A673 (cell line): ENCODE measurements at regions not wholly inside any gene's neighbourhood (a gene's known extent, or its start where the extent isn't known, plus 50 kb on each side); places are given as distances from the start of the nearest gene placed in this dataset.

Experiments used
- BruUV-seq: library from RNA; stranded (reverse); fragments of 400-500 nt; replicated peaks from 2 replicates; lab custom pipeline; 2021; lab: Mats Ljungman, UMichigan
- CTCF ChIA-PET: fragments of 300-600 bp; sonication (Branson Sonifier 250); formaldehyde crosslinking; loops from one replicate; lab custom pipeline; 2022; ENCODE audit warnings: antibody characterized with exemption; lab: Charles Lee
- POLR2A ChIA-PET: fragments of 300-600 bp; sonication (Branson Sonifier 250); formaldehyde crosslinking; loops from one replicate; lab custom pipeline; 2022; ENCODE audit warnings: antibody characterized with exemption; ENCODE audit not compliant: low non-redundant PET; lab: Charles Lee
- DNase-seq: peaks from one replicate; pipeline ENCODE4 v3.0.0-alpha.2; 2015; ENCODE audit warnings: low spot score
- H3K27ac ChIP-seq: fragments of 200-600 bp; sonication (generic); 2 replicates; pipeline ENCODE4 v1.5.1; 2016; ENCODE audit warnings: mixed run types, low read depth, mild to moderate bottlenecking, mixed read lengths, antibody characterized with exemption, low read length; ENCODE audit not compliant: poor library complexity, severe bottlenecking
- H3K27me3 ChIP-seq: fragments of 200-600 bp; sonication (generic); replicated peaks from 2 replicates; pipeline ENCODE4 v1.6.1; 2017; ENCODE audit warnings: mixed run types, low read depth, mild to moderate bottlenecking, mixed read lengths, antibody characterized with exemption, low read length; ENCODE audit not compliant: insufficient read depth, poor library complexity
- H3K36me3 ChIP-seq: fragments of 200-600 bp; sonication (generic); 2 replicates; pipeline ENCODE4 v1.6.1; 2016; ENCODE audit warnings: mixed run types, mild to moderate bottlenecking, mixed read lengths, antibody characterized with exemption, low read length; ENCODE audit not compliant: insufficient read depth, poor library complexity, severe bottlenecking
- H3K4me1 ChIP-seq: fragments of 200-600 bp; sonication (generic); 2 replicates; pipeline ENCODE4 v1.6.1; 2017; ENCODE audit warnings: mixed run types, mild to moderate bottlenecking, mixed read lengths, antibody characterized with exemption, low read length; ENCODE audit not compliant: insufficient read depth, poor library complexity, severe bottlenecking
- H3K4me3 ChIP-seq: fragments of 200-600 bp; sonication (generic); 2 replicates; pipeline ENCODE4 v1.5.1; 2016; ENCODE audit warnings: low read depth, mixed run types, mild to moderate bottlenecking, mixed read lengths, low read length; ENCODE audit not compliant: poor library complexity, severe bottlenecking
- H3K9me3 ChIP-seq: fragments of 200-600 bp; sonication (generic); 2 replicates; pipeline ENCODE4 v1.6.1; 2016; ENCODE audit warnings: mixed run types, low read depth, mild to moderate bottlenecking, mixed read lengths, antibody characterized with exemption, low read length; ENCODE audit not compliant: poor library complexity, severe bottlenecking
- EZH2 ChIP-seq: fragments of 200-600 bp; sonication (generic); IDR thresholded peaks from 2 replicates; pipeline ENCODE4 v1.6.1; 2017; ENCODE audit warnings: borderline replicate concordance, low read depth, mild to moderate bottlenecking, mixed read lengths, antibody characterized with exemption, low read length; ENCODE audit not compliant: poor library complexity, severe bottlenecking
- intact Hi-C: fragments of 100-400 bp; cut with micrococcal nuclease; formaldehyde crosslinking; loops from one replicate; pipeline ENCODE4 v1.10.0; 2022; ENCODE audit not compliant: unreplicated experiment
- TF ChIP-seq, protein P1 (sequence below): fragments of 300-800, 200-600 bp; sonication (generic); conservative IDR thresholded peaks from 2 replicates; pipeline ENCODE4 v1.5.1; 2017; ENCODE audit warnings: low read depth, mild to moderate bottlenecking, antibody characterized with exemption, low read length, moderate library complexity, mixed read lengths

DNA sequence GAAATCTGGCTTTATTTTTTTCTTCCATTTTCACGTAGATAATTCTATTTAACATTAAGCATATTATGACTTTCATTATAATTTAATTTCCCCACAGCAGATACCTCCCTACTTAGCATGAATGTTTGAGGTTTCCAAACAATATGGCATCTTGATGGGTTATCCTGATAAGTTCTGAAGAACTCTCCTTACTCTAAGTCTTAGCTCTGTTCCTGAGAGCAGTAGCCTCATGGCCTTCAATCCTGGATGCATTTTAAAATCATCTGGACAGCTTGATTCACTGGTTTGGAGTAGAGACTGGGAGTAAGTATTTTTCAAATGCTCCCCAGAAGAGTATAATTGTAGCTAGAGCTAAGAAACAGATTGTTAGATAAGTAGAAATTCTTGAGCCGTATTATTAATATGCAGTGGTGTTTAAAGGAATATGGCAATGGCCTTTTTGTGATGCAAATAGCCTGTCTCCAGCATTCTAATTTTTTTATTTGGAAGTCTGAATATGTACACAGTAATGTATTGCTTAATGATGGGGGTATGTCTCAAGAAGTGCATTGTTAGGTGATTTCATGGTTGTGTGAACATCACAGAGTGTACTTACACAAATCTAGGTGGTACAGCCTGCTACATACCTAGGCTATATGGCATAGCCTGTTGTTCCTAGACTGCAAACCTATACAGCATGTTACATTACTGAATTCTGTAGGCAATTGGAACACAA, 110.5 kb upstream of the EEF1E1 start:
- Histone ChIP-seq H3K27ac (no peak overlapping the region), H3K4me3 (no peak overlapping the region), H3K36me3 (no peaks in the 10 kb centered on the region), H3K9me3 (no peaks in the 10 kb centered on the region), H3K4me1 (peaks cover 3% of the 10 kb centered on the region), H3K27me3 (no peaks in the 10 kb centered on the region)
- DNase-seq, result no peak
- no TSS peak for BruUV-seq
- intact Hi-C loops, result no loop called here
- no peak for TF ChIP-seq EZH2
- TF ChIP-seq, protein P1, sequence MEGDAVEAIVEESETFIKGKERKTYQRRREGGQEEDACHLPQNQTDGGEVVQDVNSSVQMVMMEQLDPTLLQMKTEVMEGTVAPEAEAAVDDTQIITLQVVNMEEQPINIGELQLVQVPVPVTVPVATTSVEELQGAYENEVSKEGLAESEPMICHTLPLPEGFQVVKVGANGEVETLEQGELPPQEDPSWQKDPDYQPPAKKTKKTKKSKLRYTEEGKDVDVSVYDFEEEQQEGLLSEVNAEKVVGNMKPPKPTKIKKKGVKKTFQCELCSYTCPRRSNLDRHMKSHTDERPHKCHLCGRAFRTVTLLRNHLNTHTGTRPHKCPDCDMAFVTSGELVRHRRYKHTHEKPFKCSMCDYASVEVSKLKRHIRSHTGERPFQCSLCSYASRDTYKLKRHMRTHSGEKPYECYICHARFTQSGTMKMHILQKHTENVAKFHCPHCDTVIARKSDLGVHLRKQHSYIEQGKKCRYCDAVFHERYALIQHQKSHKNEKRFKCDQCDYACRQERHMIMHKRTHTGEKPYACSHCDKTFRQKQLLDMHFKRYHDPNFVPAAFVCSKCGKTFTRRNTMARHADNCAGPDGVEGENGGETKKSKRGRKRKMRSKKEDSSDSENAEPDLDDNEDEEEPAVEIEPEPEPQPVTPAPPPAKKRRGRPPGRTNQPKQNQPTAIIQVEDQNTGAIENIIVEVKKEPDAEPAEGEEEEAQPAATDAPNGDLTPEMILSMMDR, result no peak
- POLR2A ChIA-PET, result no interaction called here
- CTCF ChIA-PET, result no interaction called here

DNA sequence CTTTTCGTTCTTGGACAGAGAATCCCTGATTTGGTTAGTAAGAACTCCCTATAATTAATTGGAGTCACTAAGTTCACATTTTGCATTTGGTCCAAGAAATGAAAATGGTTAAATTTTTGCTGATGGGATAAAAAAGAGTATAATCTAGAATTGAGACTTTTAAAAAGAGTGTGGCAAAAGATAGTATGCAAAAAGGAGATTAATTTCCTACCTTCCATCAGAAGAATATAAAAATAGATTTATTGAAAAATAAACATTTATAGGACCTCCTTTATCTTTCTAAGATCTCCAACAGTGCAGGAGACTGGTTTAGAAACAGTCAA, 105.5 kb upstream of the EEF1E1 start:
- intact Hi-C loops, result no loop called here
- ChIA-PET CTCF (no interaction called here), POLR2A (no interaction called here)
- BruUV-seq, result no TSS peak
- no peaks in the 10 kb centered on the region for H3K9me3 ChIP-seq
- H3K27ac ChIP-seq, result no peak overlapping the region
- H3K27me3 ChIP-seq, result no peaks in the 10 kb centered on the region
- peaks cover 1% of the 10 kb centered on the region for H3K4me1 ChIP-seq
- no peak overlapping the region for H3K4me3 ChIP-seq
- no peaks in the 10 kb centered on the region for H3K36me3 ChIP-seq
- TF ChIP-seq, protein P1, result no peak
- TF ChIP-seq EZH2, result no peak
- no peak for DNase-seq

DNA sequence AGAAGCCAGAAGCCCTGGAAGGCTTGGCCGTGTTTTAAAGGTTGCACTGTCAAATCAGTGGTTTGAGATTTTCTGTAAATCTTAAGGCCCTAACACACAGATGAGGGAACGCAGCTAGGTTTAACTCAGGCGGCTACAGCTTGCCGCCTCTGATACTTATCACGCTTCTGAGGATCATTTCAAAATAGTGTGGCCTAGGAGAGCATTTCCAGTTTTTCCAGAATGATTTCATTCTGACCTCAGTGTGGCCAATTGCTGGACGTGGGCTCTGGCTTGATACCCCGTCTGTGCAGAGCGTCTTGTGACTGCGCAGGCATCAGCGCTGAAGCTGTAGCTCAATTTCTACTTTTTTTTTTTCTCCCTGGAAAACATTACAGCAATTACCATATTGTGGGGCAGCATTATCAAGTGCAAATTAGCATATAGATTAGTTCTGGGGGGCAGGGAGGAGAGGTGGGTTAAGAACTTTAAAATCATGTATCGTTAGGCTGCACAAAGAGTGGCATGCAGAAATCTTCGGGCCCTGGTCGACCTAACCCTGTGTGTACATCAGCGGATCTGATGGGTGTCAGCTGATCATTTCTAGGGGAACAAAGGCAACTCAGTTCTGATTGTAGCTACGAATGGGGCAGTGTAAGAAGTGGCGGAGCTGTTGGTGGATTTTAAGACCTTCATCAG, 105.0 kb upstream of the EEF1E1 start:
- BruUV-seq, result no TSS peak
- no peaks in the 10 kb centered on the region for H3K4me1 ChIP-seq
- no peaks in the 10 kb centered on the region for H3K27me3 ChIP-seq
- no peaks in the 10 kb centered on the region for H3K9me3 ChIP-seq
- POLR2A ChIA-PET, result no interaction called here
- no peak overlapping the region for H3K27ac ChIP-seq
- no peak overlapping the region for H3K4me3 ChIP-seq
- intact Hi-C loops, result no loop called here
- CTCF ChIA-PET, result no interaction called here
- TF ChIP-seq, protein P1, result no peak
- TF ChIP-seq EZH2, result no peak
- H3K36me3 ChIP-seq, result no peaks in the 10 kb centered on the region
- no peak for DNase-seq
